Esophagus (tissue), 2 donors: ENCODE measurements at regions not wholly inside any gene's neighbourhood (a gene's known extent, or its start where the extent isn't known, plus 50 kb on each side); places are given as distances from the start of the nearest gene placed in this dataset.

ENCODE experiments used
- H3K27ac ChIP-seq, 2 donors: one replicate each; pipeline ENCODE4 v1.5.1; 2013; ENCODE audit warnings: low read depth in 2 of 2, mild to moderate bottlenecking in 2 of 2, inconsistent platforms in 1 of 2, low read length in 1 of 2, moderate library complexity in 1 of 2
- H3K27me3 ChIP-seq, 2 donors: one replicate each; pipeline ENCODE4 v1.6.1; 2013; ENCODE audit warnings: low read length in 2 of 2, control low read depth in 1 of 2, mild to moderate bottlenecking in 1 of 2; ENCODE audit not compliant: insufficient read depth in 2 of 2, control insufficient read depth in 1 of 2
- H3K36me3 ChIP-seq, 2 donors: one replicate each; pipeline ENCODE4 v1.6.1; 2013; ENCODE audit warnings: low read length in 1 of 2; ENCODE audit not compliant: control insufficient read depth in 2 of 2, insufficient read depth in 2 of 2
- H3K4me1 ChIP-seq, 2 donors: one replicate each; pipeline ENCODE4 v1.6.1; 2013; ENCODE audit warnings: low read length in 1 of 2; ENCODE audit not compliant: control insufficient read depth in 2 of 2, insufficient read depth in 2 of 2
- H3K4me3 ChIP-seq, 2 donors: one replicate each; pipeline ENCODE4 v1.5.1; 2013; ENCODE audit warnings: low read length in 2 of 2, mild to moderate bottlenecking in 2 of 2, low read depth in 1 of 2, moderate library complexity in 1 of 2
- H3K9me3 ChIP-seq, 2 donors: one replicate each; pipeline ENCODE4 v1.6.1; 2013; ENCODE audit warnings: mild to moderate bottlenecking in 2 of 2, low read depth in 1 of 2, low read length in 1 of 2, moderate library complexity in 1 of 2; ENCODE audit not compliant: control insufficient read depth in 2 of 2, insufficient read depth in 1 of 2
- WGBS, 2 donors: extraction: QIAGEN DNeasy Blood & Tissue Kit; methylation state at CpG; one replicate each; pipeline ENCODE4 v1.1.7; 2013; 5-methylcytosine and 5-hydroxymethylcytosine counted together
- donor health status: healthy with polysubstance abuse.
- donor health status: Bipolar disorder and iron deficiency.

GRCh38 chr5:58236498-58236897 lies 223.4 kb downstream of the PLK2 start:
- Histone ChIP-seq H3K4me3 (no peak overlapping the region), H3K4me1 (no peaks in the 10 kb centered on the region), H3K36me3 (no peaks in the 10 kb centered on the region), H3K27ac (no peak overlapping the region), H3K9me3 (no peaks in the 10 kb centered on the region), H3K27me3 (no peaks in the 10 kb centered on the region)
- 95 to 100% methylated on average over 3 of the region's 3 CpGs for WGBS, 2 donors

GRCh38 chr5:58235299-58235698 lies 224.6 kb downstream of the PLK2 start:
- H3K27ac ChIP-seq = no peak overlapping the region
- 17 to 20% methylated on average over 3 of the region's 3 CpGs for WGBS, 2 donors
- H3K9me3 ChIP-seq = no peaks in the 10 kb centered on the region
- no peak overlapping the region for H3K4me3 ChIP-seq
- no peaks in the 10 kb centered on the region for H3K36me3 ChIP-seq
- H3K4me1 ChIP-seq = no peaks in the 10 kb centered on the region
- H3K27me3 ChIP-seq = no peaks in the 10 kb centered on the region

GRCh38 chr5:58232130-58232529 lies 227.8 kb downstream of the PLK2 start:
- H3K36me3 ChIP-seq = no peaks in the 10 kb centered on the region
- no peaks in the 10 kb centered on the region for H3K9me3 ChIP-seq
- H3K4me3 ChIP-seq = no peak overlapping the region
- 83 to 85% methylated on average over 5 of the region's 5 CpGs for WGBS, 2 donors
- H3K27me3 ChIP-seq = no peaks in the 10 kb centered on the region
- H3K27ac ChIP-seq = no peak overlapping the region
- no peaks in the 10 kb centered on the region for H3K4me1 ChIP-seq

GRCh38 chr5:58231041-58231440 lies 228.8 kb downstream of the PLK2 start:
- WGBS, 2 donors = 11 to 27% methylated on average over 1 of the region's 1 CpG

DNA sequence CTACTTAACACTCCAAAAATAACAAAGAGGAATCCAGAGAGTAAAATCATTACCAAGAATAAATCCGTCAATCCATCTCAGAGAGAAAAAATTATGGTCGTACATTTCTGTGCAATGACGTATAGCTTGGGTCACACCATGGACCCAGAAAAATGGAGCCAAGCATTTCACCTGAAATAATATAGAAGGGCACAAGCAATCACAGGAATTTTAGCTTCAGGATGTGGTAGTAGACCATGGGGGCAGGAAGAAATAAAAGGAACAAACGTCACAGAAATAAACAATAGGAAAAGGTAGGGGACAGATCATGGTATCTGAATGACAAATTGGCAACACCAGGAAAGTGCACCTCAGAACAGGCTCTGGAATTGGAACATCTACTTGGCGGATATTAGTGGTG lies 231.0 kb downstream of the PLK2 start:
- H3K4me3 ChIP-seq = no peak overlapping the region
- H3K27ac ChIP-seq = no peak overlapping the region
- H3K36me3 ChIP-seq = no peaks in the 10 kb centered on the region
- H3K4me1 ChIP-seq = no peaks in the 10 kb centered on the region
- no peaks in the 10 kb centered on the region for H3K27me3 ChIP-seq
- H3K9me3 ChIP-seq = no peaks in the 10 kb centered on the region
- 86 to 89% methylated on average over 5 of the region's 5 CpGs for WGBS, 2 donors

More at GRCh38 chr5:58231041-58231440, 228.8 kb downstream of the PLK2 start:
- Histone ChIP-seq H3K4me1 (no peaks in the 10 kb centered on the region), H3K4me3 (no peak overlapping the region), H3K27ac (no peak overlapping the region), H3K36me3 (no peaks in the 10 kb centered on the region), H3K27me3 (no peaks in the 10 kb centered on the region), H3K9me3 (no peaks in the 10 kb centered on the region)

GRCh38 chr5:58227858-58228257 lies 232.0 kb downstream of the PLK2 start:
- Histone ChIP-seq H3K27me3 (no peaks in the 10 kb centered on the region), H3K4me3 (no peak overlapping the region), H3K36me3 (no peaks in the 10 kb centered on the region), H3K9me3 (no peaks in the 10 kb centered on the region), H3K27ac (no peak overlapping the region), H3K4me1 (no peaks in the 10 kb centered on the region)
- WGBS, 2 donors = 77 to 85% methylated on average over 3 of the region's 3 CpGs

DNA sequence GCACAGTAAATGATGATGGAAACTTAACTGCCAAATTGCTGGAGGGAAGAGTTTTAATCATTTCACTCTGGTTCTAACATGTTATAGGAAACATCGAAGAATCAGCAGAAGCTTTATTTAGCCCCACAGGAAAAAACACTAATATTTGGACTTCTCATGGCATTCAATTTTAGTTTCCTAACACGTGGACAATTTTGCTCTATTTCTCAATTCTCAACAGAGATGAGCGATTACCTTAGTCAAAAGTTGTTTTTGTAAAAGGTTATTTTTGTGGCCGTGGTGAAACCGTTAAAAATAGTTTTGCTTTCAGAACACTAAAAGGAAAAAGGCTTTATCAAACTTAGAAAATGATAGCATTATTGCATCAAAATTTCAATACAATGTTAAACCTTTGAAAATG lies 235.2 kb downstream of the PLK2 start:
- H3K36me3 ChIP-seq = no peaks in the 10 kb centered on the region
- 31 to 42% methylated on average over 5 of the region's 5 CpGs for WGBS, 2 donors
- no peak overlapping the region for H3K27ac ChIP-seq
- no peaks in the 10 kb centered on the region for H3K9me3 ChIP-seq
- no peaks in the 10 kb centered on the region for H3K4me1 ChIP-seq
- H3K27me3 ChIP-seq = no peaks in the 10 kb centered on the region
- no peak overlapping the region for H3K4me3 ChIP-seq

- Histone ChIP-seq H3K27me3 (no peaks in the 10 kb centered on the region), H3K27ac (no peak overlapping the region), H3K9me3 (no peaks in the 10 kb centered on the region), H3K4me1 (no peaks in the 10 kb centered on the region), H3K36me3 (no peaks in the 10 kb centered on the region), H3K4me3 (no peak overlapping the region)
- WGBS, 2 donors = 70 to 75% methylated on average over 4 of the region's 4 CpGs
Observed at GRCh38 chr5:58224221-58224620, 235.7 kb downstream of the PLK2 start.

DNA sequence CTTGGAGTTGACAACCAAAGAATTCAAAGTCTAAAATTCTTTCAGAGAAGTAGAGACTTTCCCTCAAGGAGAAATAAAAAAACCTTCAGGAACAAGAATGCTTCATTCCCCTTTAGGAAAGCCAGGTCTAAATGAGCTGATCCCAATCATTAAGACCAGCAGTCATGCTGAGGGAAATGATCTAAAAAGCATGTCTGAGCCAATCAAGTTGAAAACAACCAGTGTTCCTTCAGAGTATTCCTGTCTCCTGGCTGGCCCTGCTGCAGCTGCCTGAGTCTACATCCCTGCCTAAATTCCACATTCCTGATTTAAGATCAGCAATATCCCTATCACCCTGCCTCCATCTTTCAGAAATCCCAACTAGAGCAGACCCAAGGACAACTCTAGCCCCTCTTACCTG lies 244.5 kb downstream of the PLK2 start:
- Histone ChIP-seq H3K36me3 (no peaks in the 10 kb centered on the region), H3K4me3 (no peak overlapping the region), H3K4me1 (no peaks in the 10 kb centered on the region), H3K27ac (no peak overlapping the region), H3K9me3 (no peaks in the 10 kb centered on the region), H3K27me3 (no peaks in the 10 kb centered on the region)

DNA sequence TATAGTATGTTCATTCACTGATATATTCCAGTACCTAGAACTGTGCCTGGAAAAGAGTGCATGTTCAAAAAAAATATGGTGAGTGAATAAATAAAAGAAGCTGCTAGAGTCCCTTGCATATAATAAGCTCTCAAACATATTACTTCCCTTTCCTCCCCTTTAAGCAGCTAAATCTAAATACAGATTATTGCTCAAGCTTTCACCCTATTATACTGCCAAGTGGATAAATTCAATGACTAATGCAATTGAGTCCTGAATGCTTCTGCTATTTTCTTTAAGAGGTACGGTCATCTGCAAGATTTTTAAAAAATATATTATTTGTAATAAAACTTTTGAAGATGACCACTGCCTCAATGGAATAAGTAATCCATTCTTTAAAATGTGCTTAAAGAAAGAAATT lies 248.4 kb downstream of the PLK2 start:
- no peaks in the 10 kb centered on the region for H3K36me3 ChIP-seq
- H3K4me1 ChIP-seq = no peaks in the 10 kb centered on the region
- no peak overlapping the region for H3K27ac ChIP-seq
- 83 to 87% methylated on average over 1 of the region's 1 CpG for WGBS, 2 donors
- H3K4me3 ChIP-seq = no peak overlapping the region
- no peaks in the 10 kb centered on the region for H3K9me3 ChIP-seq
- no peaks in the 10 kb centered on the region for H3K27me3 ChIP-seq
